ENCODE measurements at regions not wholly inside any gene's neighbourhood (a gene's known extent, or its start where the extent isn't known, plus 50 kb on each side); places are given as distances from the start of the nearest gene placed in this dataset.
"Not testable (repeated sequence)": the region's sequence is repeated elsewhere in the genome, so short reads cannot be mapped to it uniquely, and the experiment has no call there.

- no peak for TF ChIP-seq CTCF (IDR thresholded peaks at IDR 0.05)
- TF ChIP-seq POLR2A (IDR thresholded peaks at IDR 0.05), result no peak
- H3K9me3 ChIP-seq, result no peaks in the 10 kb centered on the region
- 82% methylated on average over 2 of the region's 2 CpGs for WGBS (ENCODE audit: insufficient coverage, low coverage, low lambda C conversion rate, missing lambda C conversion rate)
- no peak overlapping the region for H3K4me3 ChIP-seq
- intact Hi-C loops (cut with DNase I), result no loop called here
- no peaks in the 10 kb centered on the region for H3K27me3 ChIP-seq
- DNase-seq (no peak), ATAC-seq (no peak)
- no peaks in the 10 kb centered on the region for H3K4me1 ChIP-seq
- no peak overlapping the region for H3K27ac ChIP-seq
- H3K36me3 ChIP-seq, result no peaks in the 10 kb centered on the region
Observed at GRCh38 chr21:35713914-35714313, 346.4 kb downstream of the SETD4 start.

GRCh38 chr21:35711661-35712060 is 348.7 kb downstream of the SETD4 start:
- 100% methylated on average over 1 of the region's 2 CpGs for WGBS (ENCODE audit: insufficient coverage, low coverage, low lambda C conversion rate, missing lambda C conversion rate)
- no peaks in the 10 kb centered on the region for H3K9me3 ChIP-seq
- no peak overlapping the region for H3K4me3 ChIP-seq
- no peak for TF ChIP-seq CTCF (IDR thresholded peaks at IDR 0.05)
- no peaks in the 10 kb centered on the region for H3K27me3 ChIP-seq
- H3K36me3 ChIP-seq, result no peaks in the 10 kb centered on the region
- ATAC-seq (no peak), DNase-seq (no peak)
- H3K27ac ChIP-seq, result no peak overlapping the region
- no peaks in the 10 kb centered on the region for H3K4me1 ChIP-seq
- intact Hi-C loops (cut with DNase I), result no loop called here

- H3K27me3 ChIP-seq, result no peaks in the 10 kb centered on the region
- H3K36me3 ChIP-seq, result no peaks in the 10 kb centered on the region
- H3K27ac ChIP-seq, result no peak overlapping the region
- DNase-seq, result no peak
- TF ChIP-seq CTCF (IDR thresholded peaks at IDR 0.05), result no peak
- TF ChIP-seq POLR2A (IDR thresholded peaks at IDR 0.05), result no peak
- H3K4me1 ChIP-seq, result no peaks in the 10 kb centered on the region
- no peak for ATAC-seq
- 41% methylated on average over 1 of the region's 3 CpGs for WGBS (ENCODE audit: insufficient coverage, low coverage, low lambda C conversion rate, missing lambda C conversion rate)
- intact Hi-C loops (cut with DNase I), result no loop called here
- no peaks in the 10 kb centered on the region for H3K9me3 ChIP-seq
- no peak overlapping the region for H3K4me3 ChIP-seq
Observed at GRCh38 chr21:35711213-35711612, 349.1 kb downstream of the SETD4 start.

GRCh38 chr21:35709990-35710389 is 350.3 kb downstream of the SETD4 start:
- H3K27me3 ChIP-seq; H3K4me1 ChIP-seq; intact Hi-C loops (cut with DNase I); ATAC-seq; H3K36me3 ChIP-seq; H3K27ac ChIP-seq; H3K4me3 ChIP-seq; H3K9me3 ChIP-seq; DNase-seq: not testable (repeated sequence)
- 89% methylated on average over 3 of the region's 3 CpGs for WGBS (ENCODE audit: insufficient coverage, low coverage, low lambda C conversion rate, missing lambda C conversion rate)

GRCh38 chr21:35705888-35706287 is 354.4 kb downstream of the SETD4 start:
- H3K27ac ChIP-seq, result no peak overlapping the region
- H3K9me3 ChIP-seq, result no peaks in the 10 kb centered on the region
- 90% methylated on average over 1 of the region's 1 CpG for WGBS (ENCODE audit: insufficient coverage, low coverage, low lambda C conversion rate, missing lambda C conversion rate)
- H3K4me3 ChIP-seq, result no peak overlapping the region
- ATAC-seq, result no peak
- no peaks in the 10 kb centered on the region for H3K36me3 ChIP-seq
- TF ChIP-seq POLR2A (IDR thresholded peaks at IDR 0.05) (no peak), CTCF (IDR thresholded peaks at IDR 0.05) (no peak)
- no peaks in the 10 kb centered on the region for H3K4me1 ChIP-seq
- intact Hi-C loops (cut with DNase I), result no loop called here
- no peaks in the 10 kb centered on the region for H3K27me3 ChIP-seq
- DNase-seq, result no peak
